Upper lobe of left lung (tissue), 4 donors: ENCODE measurements at regions not wholly inside any gene's neighbourhood (a gene's known extent, or its start where the extent isn't known, plus 50 kb on each side); places are given as distances from the start of the nearest gene placed in this dataset.

Source experiments
- POLR2A ChIP-seq, 4 donors: fragments of 450-650 bp; IDR thresholded peaks; one replicate each; pipeline ENCODE4 v1.5.1; 2016 to 2017; ENCODE audit warnings: antibody characterized with exemption in 4 of 4, mild to moderate bottlenecking in 2 of 4
- TF ChIP-seq, protein P1 (sequence below), 6 experiments: fragments of 450-650 bp in 4 of 6; fragments of 200-600 bp in 2 of 6; sonication (generic) in 2 of 6; IDR thresholded peaks; one replicate each; pipeline ENCODE4 v1.5.1; 2016 to 2019; ENCODE audit warnings: antibody characterized with exemption in 6 of 6

DNA sequence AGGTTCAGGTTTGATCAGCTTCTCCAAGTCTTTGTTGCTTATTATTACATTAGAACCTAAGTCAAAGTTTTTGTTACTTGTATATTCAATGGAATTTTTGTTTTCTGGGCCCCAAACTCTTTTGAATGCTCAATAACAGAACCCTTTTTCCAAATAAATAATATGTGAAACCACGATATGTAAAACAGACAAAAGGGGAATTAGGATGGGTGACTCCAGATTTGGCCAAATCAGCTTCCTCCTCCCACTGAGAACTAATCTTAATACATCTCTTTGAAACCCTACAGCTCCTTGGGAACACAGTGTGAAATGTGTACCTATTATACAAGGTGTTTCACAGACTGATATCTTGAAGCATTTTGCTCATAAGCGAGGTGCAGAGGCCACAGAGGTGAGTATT lies 67.0 kb upstream of the TNFSF18 start:
- TF ChIP-seq, protein P1, sequence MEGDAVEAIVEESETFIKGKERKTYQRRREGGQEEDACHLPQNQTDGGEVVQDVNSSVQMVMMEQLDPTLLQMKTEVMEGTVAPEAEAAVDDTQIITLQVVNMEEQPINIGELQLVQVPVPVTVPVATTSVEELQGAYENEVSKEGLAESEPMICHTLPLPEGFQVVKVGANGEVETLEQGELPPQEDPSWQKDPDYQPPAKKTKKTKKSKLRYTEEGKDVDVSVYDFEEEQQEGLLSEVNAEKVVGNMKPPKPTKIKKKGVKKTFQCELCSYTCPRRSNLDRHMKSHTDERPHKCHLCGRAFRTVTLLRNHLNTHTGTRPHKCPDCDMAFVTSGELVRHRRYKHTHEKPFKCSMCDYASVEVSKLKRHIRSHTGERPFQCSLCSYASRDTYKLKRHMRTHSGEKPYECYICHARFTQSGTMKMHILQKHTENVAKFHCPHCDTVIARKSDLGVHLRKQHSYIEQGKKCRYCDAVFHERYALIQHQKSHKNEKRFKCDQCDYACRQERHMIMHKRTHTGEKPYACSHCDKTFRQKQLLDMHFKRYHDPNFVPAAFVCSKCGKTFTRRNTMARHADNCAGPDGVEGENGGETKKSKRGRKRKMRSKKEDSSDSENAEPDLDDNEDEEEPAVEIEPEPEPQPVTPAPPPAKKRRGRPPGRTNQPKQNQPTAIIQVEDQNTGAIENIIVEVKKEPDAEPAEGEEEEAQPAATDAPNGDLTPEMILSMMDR (IDR thresholded peaks at IDR 0.05), result no peak
- no peak for TF ChIP-seq POLR2A (IDR thresholded peaks at IDR 0.05)
